GM12873 (cell line): ENCODE measurements at regions not wholly inside any gene's neighbourhood (a gene's known extent, or its start where the extent isn't known, plus 50 kb on each side); places are given as distances from the start of the nearest gene placed in this dataset.

ENCODE experiments used
- CTCF ChIP-seq: IDR thresholded peaks from 2 replicates; pipeline ENCODE4 v1.5.1; 2012; ENCODE audit warnings: low read depth, mild to moderate bottlenecking, moderate library complexity, low read length, control low read depth; ENCODE audit not compliant: insufficient read depth; ENCODE audit errors: missing control alignments

GRCh38 chr2:2860589-2861300, 516.9 kb downstream of the EIPR1 start:
- no peak for TF ChIP-seq CTCF

GRCh38 chr2:2859732-2860131, 517.9 kb downstream of the EIPR1 start:
- no peak for TF ChIP-seq CTCF

GRCh38 chr2:2859164-2859563, 518.5 kb downstream of the EIPR1 start:
- no peak for TF ChIP-seq CTCF

GRCh38 chr2:2856723-2857415, 520.7 kb downstream of the EIPR1 start:
- TF ChIP-seq CTCF = no peak

- TF ChIP-seq CTCF = no peak
Observed at GRCh38 chr2:2855297-2855696, 522.3 kb downstream of the EIPR1 start.

- no peak for TF ChIP-seq CTCF
Observed at GRCh38 chr2:2853346-2853745, 522.3 kb upstream of the MYT1L start.

- no peak for TF ChIP-seq CTCF
Observed at GRCh38 chr2:2851806-2852777, 521.0 kb upstream of the MYT1L start.
